ENCODE measurements at regions not wholly inside any gene's neighbourhood (a gene's known extent, or its start where the extent isn't known, plus 50 kb on each side); places are given as distances from the start of the nearest gene placed in this dataset.

- no peak for TF ChIP-seq SAP30 (IDR thresholded peaks at IDR 0.05; ENCODE audit: insufficient read depth, insufficient replicate concordance, low read length)
- TF ChIP-seq POLR2AphosphoS5 (IDR thresholded peaks at IDR 0.05; ENCODE audit: low read depth, low read length) = no peak
- no peak overlapping the region for H3K9ac ChIP-seq (replicated peaks in 1 of 4; ENCODE audit: extremely low read depth in 1 of 4, low read depth in 3 of 4, low read length in 3 of 4)
- no peak overlapping the region for H3K4ac ChIP-seq (replicated peaks; ENCODE audit: insufficient read length, low read depth, low read length)
- H3K56ac ChIP-seq (replicated peaks; ENCODE audit: insufficient read length, low read depth, low read length) = no peak overlapping the region
- no peaks in the 10 kb centered on the region for H3K36me3 ChIP-seq (ENCODE audit: control insufficient read depth in 2 of 4, insufficient read depth in 4 of 4, low read length in 3 of 4)
- H4K91ac ChIP-seq (replicated peaks; ENCODE audit: insufficient read length, low read length) = no peak overlapping the region
- H2BK120ac ChIP-seq (replicated peaks; ENCODE audit: low read depth, low read length) = no peak overlapping the region
- no peak overlapping the region for H3K23ac ChIP-seq (ENCODE audit: insufficient read length)
- peak overlapping the region; percentile 16; the same call in 1 of the 2 replicates for H2AFZ ChIP-seq (ENCODE audit: low read length)
- H3K18ac ChIP-seq (ENCODE audit: extremely low read depth, low read length) = no peak overlapping the region
- H3K9me3 ChIP-seq (ENCODE audit: insufficient read depth in 2 of 2, low read depth in 1 of 2, low read length in 1 of 2) = no peaks in the 10 kb centered on the region
- no peaks in the 10 kb centered on the region for H3K79me1 ChIP-seq (ENCODE audit: low read depth, low read length)
- H4K8ac ChIP-seq (ENCODE audit: extremely low read depth, insufficient read depth, low read length) = no peak overlapping the region; the same call in 1 of the 2 replicates
- H3K27me3 ChIP-seq (replicated peaks in 1 of 4; ENCODE audit: control insufficient read depth in 3 of 4, extremely low read depth in 1 of 4, insufficient read depth in 3 of 4, low read length in 3 of 4) = no peaks in the 10 kb centered on the region
- peaks cover 0 to 4% (median 0%) of the 10 kb centered on the region in 4 experiments; a peak in 1 of 7 replicates for H3K4me1 ChIP-seq (replicated peaks in 1 of 4; ENCODE audit: control insufficient read depth in 3 of 4, insufficient read depth in 4 of 4, low read length in 3 of 4)
- H4K20me1 ChIP-seq (replicated peaks in 1 of 2; ENCODE audit: control insufficient read depth in 1 of 2, insufficient read depth in 2 of 2, low read length in 2 of 2) = no peaks in the 10 kb centered on the region
- H3K14ac ChIP-seq (ENCODE audit: insufficient read length) = no peak overlapping the region
- no peak overlapping the region for H2BK20ac ChIP-seq (ENCODE audit: low read length)
- no peak overlapping the region for H2AK5ac ChIP-seq (ENCODE audit: low read depth, low read length)
- no peak overlapping the region for H2BK15ac ChIP-seq (ENCODE audit: low read length)
- H3K4me3 ChIP-seq (ENCODE audit: extremely low read depth in 1 of 4, insufficient read depth in 2 of 4, low read depth in 3 of 4, low read length in 4 of 4) = no peak overlapping the region
- H3K4me2 ChIP-seq (ENCODE audit: insufficient read depth in 1 of 2, low read depth in 2 of 2, low read length in 2 of 2) = peak overlapping the region; percentile 21 to 31; a peak in 2 of 4 replicates
- no peak overlapping the region for H3K27ac ChIP-seq (ENCODE audit: low read depth, low read length)
- 65% methylated on average over 10 of the region's 10 CpGs; no CpG with 5 or more reads in 1 of the 2 experiments for WGBS, 2 experiments (ENCODE audit: extremely low coverage in 1 of 2, insufficient coverage in 1 of 2, insufficient read length in 1 of 2, insufficient replicate concordance in 2 of 2, low coverage in 1 of 2, low lambda C conversion rate in 2 of 2, missing lambda C conversion rate in 1 of 2)
- no peak overlapping the region for H4K5ac ChIP-seq (ENCODE audit: insufficient read length, low read depth, low read length)
- no peak for FAIRE-seq
- H2BK12ac ChIP-seq (ENCODE audit: low read depth, low read length) = no peak overlapping the region
- no peaks in the 10 kb centered on the region for H3K23me2 ChIP-seq (ENCODE audit: low read depth, low read length)
- no peaks in the 10 kb centered on the region for H3K79me2 ChIP-seq (ENCODE audit: control insufficient read depth in 1 of 2, insufficient read depth in 2 of 2, low read length in 2 of 2)
- ChIA-PET POLR2A (ENCODE audit: partially characterized antibody) (interaction anchor here (0.9 kb wide), 1 partner anchor 9 kb away, joined by 3 read pairs; no protein-coding TSS in a partner anchor), CTCF (ENCODE audit: partially characterized antibody) (interaction anchor here (0.6 to 2.2 kb wide), 9 partner anchors 9 to 229 kb away, joined by 3 to 10 read pairs (median 3); no protein-coding TSS in a partner anchor)
- no peak for DNase-seq (ENCODE audit: low read depth in 1 of 2, low spot score in 2 of 2)
- no peak overlapping the region for H2BK5ac ChIP-seq (ENCODE audit: low read depth, low read length)
These were observed 88.6 kb downstream of the GTPBP8 start for GRCh38 chr3:113079218-113079961.
